Transverse colon (tissue), 4 donors: ENCODE measurements at regions not wholly inside any gene's neighbourhood (a gene's known extent, or its start where the extent isn't known, plus 50 kb on each side); places are given as distances from the start of the nearest gene placed in this dataset.

ENCODE experiments used
- DNase-seq: peaks from one replicate; pipeline ENCODE4 v3.0.0-alpha.2; 2019
- H3K27ac ChIP-seq, 4 donors: fragments of 200-600 bp; sonication (generic); 2 replicates each; pipeline ENCODE4 v1.5.1; 2016 to 2018; ENCODE audit warnings: inconsistent platforms in 4 of 4
- H3K27me3 ChIP-seq: fragments of 200-600 bp; sonication (generic); 2 replicates; pipeline ENCODE4 v1.5.1; 2017; ENCODE audit warnings: inconsistent platforms
- H3K36me3 ChIP-seq, 4 donors: fragments of 200-600 bp; sonication (generic); 2 replicates each; pipeline ENCODE4 v1.5.1; 2017 to 2019; ENCODE audit warnings: inconsistent platforms in 4 of 4
- H3K4me1 ChIP-seq, 4 donors: fragments of 200-600 bp; sonication (generic); 2 replicates each; pipeline ENCODE4 v1.5.1; 2017 to 2020; ENCODE audit warnings: inconsistent platforms in 4 of 4
- H3K4me3 ChIP-seq, 4 donors: fragments of 200-600 bp; sonication (generic); 1 replicate in 1 of 4; 2 replicates in 3 of 4; pipeline versions ENCODE4 v1.5.1 to v1.6.1; 2017 to 2019; ENCODE audit warnings: inconsistent platforms in 4 of 4
- H3K9me3 ChIP-seq, 2 donors: fragments of 200-600 bp; sonication (generic); 2 replicates each; pipeline ENCODE4 v1.5.1; 2017 to 2019; ENCODE audit warnings: inconsistent platforms in 2 of 2
- EP300 ChIP-seq: sonication (generic); formaldehyde crosslinking; IDR thresholded peaks from one replicate; pipeline ENCODE4 v1.6.1; 2017; ENCODE audit warnings: antibody characterized with exemption, low read depth
- POLR2A ChIP-seq: fragments of 450-650 bp; IDR thresholded peaks from one replicate; pipeline ENCODE4 v1.6.1; 2016; ENCODE audit warnings: antibody characterized with exemption, mild to moderate bottlenecking, moderate library complexity
- POLR2AphosphoS5 ChIP-seq, 3 donors: sonication (generic); formaldehyde crosslinking; IDR thresholded peaks; one replicate each; pipeline ENCODE4 v1.6.1; 2016; ENCODE audit warnings: antibody characterized with exemption in 3 of 3
- WGBS, 2 donors: methylation state at CpG; one replicate each; pipeline ENCODE4 v1.1.5; 2018; ENCODE audit warnings: low coverage in 1 of 2; 5-methylcytosine and 5-hydroxymethylcytosine counted together
- in situ Hi-C, 4 donors: fragments of 200-750 bp; cut with MboI; loops; one replicate each; pipeline versions ENCODE4 v1.15.0 to v1.15.1; 2017; ENCODE audit warnings: low sequenced_read_pairs in 3 of 4, low pct_ligation_motif_present in 1 of 4, low pct_unique_long_range_greater_than_20kb in 1 of 4
- intact Hi-C: fragments of 100-400 bp; cut with DNase I; formaldehyde crosslinking; loops from one replicate; pipeline ENCODE4 v1.15.1; 2023; ENCODE audit warnings: low total_unique reads
- TF ChIP-seq, protein P1 (sequence below), 5 experiments: fragments of 200-600 bp in 3 of 5; fragments of 450-650 bp in 2 of 5; sonication (generic) in 3 of 5; IDR thresholded peaks; 1 replicate in 2 of 5; 2 replicates in 3 of 5; pipeline ENCODE4 v1.5.1; 2016 to 2017; ENCODE audit warnings: antibody characterized with exemption in 5 of 5, inconsistent platforms in 3 of 5, mild to moderate bottlenecking in 2 of 5, moderate library complexity in 1 of 5

DNA sequence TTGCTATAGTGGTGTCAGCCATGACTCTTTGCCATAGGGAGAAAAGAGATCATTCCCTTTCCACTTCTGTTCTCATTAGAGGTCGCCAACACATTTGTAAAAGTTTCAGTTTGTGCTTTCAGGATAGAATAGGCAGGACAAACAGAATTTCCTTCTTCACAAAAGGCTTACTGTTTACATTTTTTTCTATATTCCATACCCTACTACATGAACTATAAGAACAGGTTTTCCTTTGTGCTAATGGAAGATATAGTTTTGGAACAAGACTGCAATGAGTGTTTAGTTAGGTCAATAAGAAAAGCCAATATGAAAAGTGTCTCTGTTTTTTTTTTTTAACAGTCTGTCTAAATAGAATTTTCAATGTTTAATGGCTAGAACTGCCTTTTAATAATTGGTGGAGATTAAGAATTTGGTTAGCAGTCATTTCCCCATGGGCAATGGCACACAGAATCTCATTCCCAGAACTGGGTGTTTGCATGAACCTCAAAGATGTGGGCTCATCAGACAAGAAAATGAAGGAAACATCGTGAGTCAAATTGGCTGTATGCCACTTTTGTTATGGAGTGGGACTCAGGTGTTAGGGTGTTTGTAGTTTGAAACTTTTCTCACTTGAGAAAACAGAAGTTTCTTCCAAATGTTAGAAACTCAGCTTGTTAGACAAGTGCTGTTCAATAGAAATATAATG, 75.2 kb upstream of the PRLR start:
- Histone ChIP-seq H3K4me3 (no peak overlapping the region), H3K4me1 (no peaks in the 10 kb centered on the region), H3K27me3 (no peaks in the 10 kb centered on the region), H3K36me3 (no peaks in the 10 kb centered on the region), H3K9me3 (no peaks in the 10 kb centered on the region), H3K27ac (no peak overlapping the region)
- in situ Hi-C loops (no loop called here), intact Hi-C loops (no loop called here)
- TF ChIP-seq POLR2A, result no peak
- TF ChIP-seq EP300, result no peak
- TF ChIP-seq, protein P1, sequence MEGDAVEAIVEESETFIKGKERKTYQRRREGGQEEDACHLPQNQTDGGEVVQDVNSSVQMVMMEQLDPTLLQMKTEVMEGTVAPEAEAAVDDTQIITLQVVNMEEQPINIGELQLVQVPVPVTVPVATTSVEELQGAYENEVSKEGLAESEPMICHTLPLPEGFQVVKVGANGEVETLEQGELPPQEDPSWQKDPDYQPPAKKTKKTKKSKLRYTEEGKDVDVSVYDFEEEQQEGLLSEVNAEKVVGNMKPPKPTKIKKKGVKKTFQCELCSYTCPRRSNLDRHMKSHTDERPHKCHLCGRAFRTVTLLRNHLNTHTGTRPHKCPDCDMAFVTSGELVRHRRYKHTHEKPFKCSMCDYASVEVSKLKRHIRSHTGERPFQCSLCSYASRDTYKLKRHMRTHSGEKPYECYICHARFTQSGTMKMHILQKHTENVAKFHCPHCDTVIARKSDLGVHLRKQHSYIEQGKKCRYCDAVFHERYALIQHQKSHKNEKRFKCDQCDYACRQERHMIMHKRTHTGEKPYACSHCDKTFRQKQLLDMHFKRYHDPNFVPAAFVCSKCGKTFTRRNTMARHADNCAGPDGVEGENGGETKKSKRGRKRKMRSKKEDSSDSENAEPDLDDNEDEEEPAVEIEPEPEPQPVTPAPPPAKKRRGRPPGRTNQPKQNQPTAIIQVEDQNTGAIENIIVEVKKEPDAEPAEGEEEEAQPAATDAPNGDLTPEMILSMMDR (IDR thresholded peaks at IDR 0.05), result no peak
- no peak for TF ChIP-seq POLR2AphosphoS5 (IDR thresholded peaks at IDR 0.05)
- 54 to 71% methylated on average over 2 of the region's 2 CpGs for WGBS, 2 donors
- no peak for DNase-seq

DNA sequence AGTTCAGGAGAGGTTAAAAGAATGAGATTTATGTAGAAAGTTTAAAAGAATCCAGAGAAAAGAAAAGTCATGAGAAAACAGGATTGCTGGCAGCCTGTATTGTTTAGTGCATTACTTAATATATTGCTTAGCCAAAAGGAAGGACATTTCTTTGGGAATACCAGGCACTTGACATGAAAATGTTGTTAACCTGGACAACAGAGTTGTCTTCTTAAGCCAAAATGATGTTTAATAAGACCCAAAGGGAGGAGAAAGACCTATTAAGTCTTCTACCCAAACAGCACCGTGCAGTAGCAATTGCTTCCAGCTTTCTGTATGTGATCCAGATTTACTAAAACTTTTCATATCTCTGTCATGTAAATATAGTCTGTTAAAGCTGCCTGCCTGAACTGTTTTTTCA, 74.0 kb upstream of the PRLR start:
- Histone ChIP-seq H3K36me3 (no peaks in the 10 kb centered on the region), H3K9me3 (no peaks in the 10 kb centered on the region), H3K4me3 (no peak overlapping the region), H3K27me3 (no peaks in the 10 kb centered on the region), H3K27ac (no peak overlapping the region), H3K4me1 (no peaks in the 10 kb centered on the region)
- intact Hi-C loops (no loop called here), in situ Hi-C loops (no loop called here)
- TF ChIP-seq POLR2A (no peak), EP300 (no peak), POLR2AphosphoS5 (IDR thresholded peaks at IDR 0.05) (no peak)
- TF ChIP-seq, protein P1 (IDR thresholded peaks at IDR 0.05), result no peak
- DNase-seq, result no peak
- 33 to 72% methylated on average over 1 of the region's 1 CpG for WGBS, 2 donors

DNA sequence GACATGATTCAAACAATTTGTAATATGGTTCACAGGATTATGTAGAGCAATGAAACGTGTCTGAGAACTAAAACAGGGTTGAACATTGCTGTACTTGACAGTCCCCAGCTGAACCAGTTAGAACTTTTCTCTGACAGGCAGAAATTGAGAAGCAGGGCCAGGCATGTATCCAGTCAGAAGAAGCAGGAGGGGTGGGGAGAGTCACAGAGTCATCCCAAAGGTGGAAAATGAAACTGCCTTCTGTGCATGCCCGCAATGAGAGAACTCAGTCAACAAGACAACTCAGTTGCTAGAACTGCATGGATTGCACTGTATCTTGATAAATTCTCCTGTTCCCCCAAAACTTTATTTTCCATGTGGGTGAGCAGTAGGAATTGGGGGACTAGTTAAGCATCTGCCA, 72.9 kb upstream of the PRLR start:
- H3K9me3 ChIP-seq, result no peaks in the 10 kb centered on the region
- H3K27me3 ChIP-seq, result no peaks in the 10 kb centered on the region
- no peaks in the 10 kb centered on the region for H3K36me3 ChIP-seq
- in situ Hi-C loops (no loop called here), intact Hi-C loops (no loop called here)
- H3K4me3 ChIP-seq, result no peak overlapping the region
- H3K4me1 ChIP-seq, result no peaks in the 10 kb centered on the region
- 71 to 83% methylated on average over 2 of the region's 2 CpGs for WGBS, 2 donors
- DNase-seq, result no peak
- TF ChIP-seq EP300, result no peak
- H3K27ac ChIP-seq, result no peak overlapping the region

DNA sequence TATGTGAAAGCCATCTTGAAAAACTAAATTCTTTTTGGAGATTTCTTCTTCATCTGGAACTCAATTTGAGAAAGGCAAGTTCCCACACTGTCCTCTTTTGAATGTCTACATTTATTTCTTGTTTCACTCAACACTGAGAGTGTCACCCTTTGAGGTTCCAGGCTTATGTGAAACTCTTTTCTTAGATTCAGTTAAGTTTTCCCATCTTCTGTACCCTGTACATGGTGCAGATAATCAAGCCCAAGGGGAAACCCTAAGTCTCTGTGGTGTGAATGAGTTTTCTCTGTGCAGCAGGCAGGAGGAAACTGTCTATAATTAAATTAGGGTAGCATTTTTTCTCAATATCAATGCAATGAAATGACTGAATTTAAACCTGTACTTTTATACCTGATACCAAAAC, 72.3 kb upstream of the PRLR start:
- in situ Hi-C loops (no loop called here), intact Hi-C loops (no loop called here)
- Histone ChIP-seq H3K4me3 (no peak overlapping the region), H3K27ac (no peak overlapping the region), H3K27me3 (no peaks in the 10 kb centered on the region), H3K36me3 (no peaks in the 10 kb centered on the region), H3K9me3 (no peaks in the 10 kb centered on the region), H3K4me1 (no peaks in the 10 kb centered on the region)
- TF ChIP-seq EP300 (no peak), POLR2AphosphoS5 (IDR thresholded peaks at IDR 0.05) (no peak), POLR2A (no peak)
- TF ChIP-seq, protein P1 (IDR thresholded peaks at IDR 0.05), result no peak
- DNase-seq, result no peak

DNA sequence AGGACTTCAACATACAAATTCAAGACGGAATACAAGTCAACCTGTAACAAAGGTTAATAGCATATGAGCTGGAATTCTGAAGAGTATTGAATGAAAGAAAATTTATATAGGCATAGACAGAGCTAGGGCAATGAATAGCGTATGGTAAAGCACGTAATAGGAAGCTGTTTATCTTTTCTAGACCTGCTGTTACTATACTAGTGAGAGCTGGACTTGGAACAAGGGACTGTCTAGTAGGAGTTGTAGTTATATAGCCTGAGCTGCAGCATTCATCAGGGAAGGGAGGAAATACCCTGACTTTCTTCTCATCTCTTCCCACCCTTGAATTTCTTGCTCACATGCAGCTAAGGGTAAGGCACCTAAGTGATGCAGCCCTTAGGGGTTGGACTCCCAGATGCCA, 67.5 kb upstream of the PRLR start:
- in situ Hi-C loops, result no loop called here
- Histone ChIP-seq H3K9me3 (peaks cover 0 to 2% of the 10 kb centered on the region in 2 donors), H3K4me1 (no peaks in the 10 kb centered on the region), H3K27ac (no peak overlapping the region), H3K27me3 (no peaks in the 10 kb centered on the region), H3K4me3 (no peak overlapping the region), H3K36me3 (no peaks in the 10 kb centered on the region)
- DNase-seq, result no peak
- TF ChIP-seq EP300, result no peak
- no peak for TF ChIP-seq POLR2AphosphoS5 (IDR thresholded peaks at IDR 0.05)
- no peak for TF ChIP-seq POLR2A
- TF ChIP-seq, protein P1 (IDR thresholded peaks at IDR 0.05), result no peak
- intact Hi-C loops, result no loop called here
- WGBS, 2 donors, result 81 to 87% methylated on average over 3 of the region's 3 CpGs
